Stimulated activated naive B cell treated with anti-CD40 and anti-IgM and Interleukin-4, amounts not matched to agents 10 μg/mL and 1 μg/mL and 100 μg/mL, for 72 hours (primary cell): ENCODE measurements at regions not wholly inside any gene's neighbourhood (a gene's known extent, or its start where the extent isn't known, plus 50 kb on each side); places are given as distances from the start of the nearest gene placed in this dataset.

Source experiments
- ATAC-seq, 2 donors: fragments of 150-1000 bp; cut with Tn5 transposase; replicated peaks; 2 replicates each; pipeline ENCODE4 v1.10.0; 2021; ENCODE audit warnings: moderate library complexity in 1 of 2
- DNase-seq: peaks from one replicate; pipeline ENCODE4 v3.0.0; 2021
- H3K27ac Mint-ChIP-seq: one replicate; pipeline ENCODE4 v1.8.0; 2022; ENCODE audit warnings: mild to moderate bottlenecking, mixed read lengths
- H3K27me3 Mint-ChIP-seq, 2 donors: one replicate each; pipeline ENCODE4 v1.8.0; 2022; ENCODE audit warnings: mixed read lengths in 2 of 2
- H3K36me3 Mint-ChIP-seq, 2 donors: one replicate each; pipeline ENCODE4 v1.8.0; 2022; ENCODE audit warnings: mixed read lengths in 2 of 2, mild to moderate bottlenecking in 1 of 2
- H3K4me1 Mint-ChIP-seq, 2 donors: one replicate each; pipeline ENCODE4 v1.8.0; 2022; ENCODE audit warnings: mixed read lengths in 2 of 2, mild to moderate bottlenecking in 1 of 2
- H3K4me3 Mint-ChIP-seq, 2 donors: one replicate each; pipeline ENCODE4 v1.8.0; 2022; ENCODE audit warnings: mild to moderate bottlenecking in 2 of 2, mixed read lengths in 2 of 2, moderate library complexity in 1 of 2
- H3K9me3 Mint-ChIP-seq, 2 donors: one replicate each; pipeline ENCODE4 v1.8.0; 2022; ENCODE audit warnings: mixed read lengths in 2 of 2, mild to moderate bottlenecking in 1 of 2

GRCh38 chr3:177420651-177421480, 223.6 kb upstream of the TBL1XR1 start:
- H3K4me3 Mint-ChIP-seq: peak overlapping the region in 1 of 2 donors; percentile 2
- peaks cover 30 to 49% of the 10 kb centered on the region in 2 donors for H3K4me1 Mint-ChIP-seq
- H3K27ac Mint-ChIP-seq: no peak overlapping the region
- ATAC-seq: no peak
- H3K27me3 Mint-ChIP-seq: no peaks in the 10 kb centered on the region
- no peaks in the 10 kb centered on the region for H3K9me3 Mint-ChIP-seq
- no peak for DNase-seq
- no peaks in the 10 kb centered on the region for H3K36me3 Mint-ChIP-seq

DNA sequence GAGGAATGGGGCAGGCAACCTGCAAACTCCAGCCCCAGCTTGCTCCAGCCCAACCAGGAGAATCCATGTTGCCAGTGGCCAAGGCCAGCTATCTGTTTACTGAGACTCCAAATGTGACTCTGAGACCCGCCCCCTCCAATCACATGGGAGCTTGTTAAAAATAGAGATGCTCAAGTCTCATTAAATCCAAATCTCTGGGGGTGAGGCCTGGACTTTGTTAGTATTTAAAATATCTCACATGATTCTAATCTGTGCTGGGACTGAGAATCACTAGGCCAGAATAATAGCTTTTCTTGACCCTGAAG, 224.2 kb upstream of the TBL1XR1 start:
- Mint-ChIP-seq H3K4me1 (peaks cover 30 to 49% of the 10 kb centered on the region in 2 donors), H3K27me3 (no peaks in the 10 kb centered on the region), H3K27ac (no peak overlapping the region), H3K36me3 (peaks cover 0 to 2% of the 10 kb centered on the region in 2 donors), H3K9me3 (peaks cover 0 to under 1% of the 10 kb centered on the region in 2 donors), H3K4me3 (no peak overlapping the region)
- ATAC-seq (no peak), DNase-seq (no peak)

GRCh38 chr3:177424521-177424920, 227.2 kb upstream of the TBL1XR1 start:
- Mint-ChIP-seq H3K4me1 (peaks cover 33 to 41% of the 10 kb centered on the region in 2 donors), H3K4me3 (no peak overlapping the region), H3K36me3 (peaks cover 0 to 7% of the 10 kb centered on the region in 2 donors), H3K9me3 (peaks cover 2 to 4% of the 10 kb centered on the region in 2 donors), H3K27me3 (no peaks in the 10 kb centered on the region), H3K27ac (no peak overlapping the region)
- ATAC-seq (no peak), DNase-seq (no peak)

GRCh38 chr3:177425042-177425441, 227.8 kb upstream of the TBL1XR1 start:
- Mint-ChIP-seq H3K27ac (no peak overlapping the region), H3K36me3 (peaks cover 0 to 7% of the 10 kb centered on the region in 2 donors), H3K4me1 (peaks cover 29 to 36% of the 10 kb centered on the region in 2 donors), H3K4me3 (no peak overlapping the region), H3K9me3 (peaks cover 2 to 4% of the 10 kb centered on the region in 2 donors), H3K27me3 (no peaks in the 10 kb centered on the region)
- ATAC-seq (no peak), DNase-seq (no peak)

GRCh38 chr3:177426106-177426877, 229.0 kb upstream of the TBL1XR1 start:
- H3K9me3 Mint-ChIP-seq: peaks cover 2 to 4% of the 10 kb centered on the region in 2 donors
- H3K27ac Mint-ChIP-seq: no peak overlapping the region
- H3K4me1 Mint-ChIP-seq: peaks cover 20 to 24% of the 10 kb centered on the region in 2 donors
- H3K4me3 Mint-ChIP-seq: no peak overlapping the region
- no peaks in the 10 kb centered on the region for H3K27me3 Mint-ChIP-seq
- no peak for ATAC-seq
- H3K36me3 Mint-ChIP-seq: peaks cover 0 to 7% of the 10 kb centered on the region in 2 donors
- DNase-seq: no peak

DNA sequence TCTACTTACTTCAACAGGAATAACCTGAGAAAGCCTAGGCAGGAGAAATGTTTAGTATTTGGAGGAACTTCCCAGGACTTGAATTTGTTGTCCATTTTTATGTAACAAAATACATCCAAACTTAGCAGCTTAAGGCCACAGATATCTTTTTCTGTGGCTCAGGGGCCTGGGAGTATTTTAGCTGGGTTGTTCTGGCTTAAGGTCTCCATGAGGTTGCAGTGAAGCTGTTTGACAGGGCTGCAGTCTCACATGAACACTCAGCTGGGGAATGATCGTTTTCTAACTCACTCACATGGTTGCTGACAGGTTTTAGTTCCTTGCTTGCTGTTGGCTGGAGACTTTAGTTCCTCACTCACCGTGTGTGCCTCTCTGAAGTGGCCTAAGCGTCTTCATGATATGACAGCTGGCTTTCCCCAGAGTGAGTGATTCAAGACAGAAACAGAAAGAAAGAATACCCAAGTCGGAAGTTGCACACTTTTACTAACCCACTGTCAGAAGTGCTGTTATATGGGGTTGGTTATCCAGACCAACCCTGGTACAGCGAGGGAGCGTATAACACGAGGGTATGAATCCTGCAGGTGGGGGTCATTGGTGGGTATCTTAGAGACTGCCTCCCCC, 229.7 kb upstream of the TBL1XR1 start:
- Mint-ChIP-seq H3K4me3 (peak overlapping the region in 1 of 2 donors; percentile 56), H3K36me3 (peaks cover 0 to 7% of the 10 kb centered on the region in 2 donors), H3K9me3 (peaks cover 2 to 4% of the 10 kb centered on the region in 2 donors), H3K27me3 (no peaks in the 10 kb centered on the region), H3K27ac (peak overlapping the region; percentile 63), H3K4me1 (peaks cover 17 to 21% of the 10 kb centered on the region in 2 donors)
- DNase-seq (peak; percentile 28), ATAC-seq (peak; percentile 89 to 98)

DNA sequence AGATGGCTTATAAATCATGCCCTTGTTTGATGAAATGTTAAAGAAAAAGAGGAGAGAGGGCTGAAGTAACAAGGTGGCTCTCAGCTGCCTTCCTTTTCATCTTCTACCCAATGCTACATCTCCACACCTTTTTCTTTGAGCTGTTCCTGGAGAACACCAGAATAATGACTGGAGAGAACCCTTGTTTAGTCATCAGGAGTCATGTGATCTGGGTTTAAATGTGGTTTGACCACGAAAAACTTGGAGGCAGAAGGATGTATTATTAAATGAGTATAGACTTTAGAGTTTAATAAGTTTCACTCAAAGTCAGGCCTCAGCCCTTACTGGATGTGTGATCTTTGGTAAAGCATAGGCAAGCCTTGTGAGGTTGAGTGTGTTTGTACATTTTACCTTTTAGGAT, 230.3 kb upstream of the TBL1XR1 start:
- H3K27ac Mint-ChIP-seq: peak overlapping the region; percentile 63
- peaks cover 2 to 4% of the 10 kb centered on the region in 2 donors for H3K9me3 Mint-ChIP-seq
- H3K36me3 Mint-ChIP-seq: peaks cover 0 to 7% of the 10 kb centered on the region in 2 donors
- peaks cover 17 to 18% of the 10 kb centered on the region in 2 donors for H3K4me1 Mint-ChIP-seq
- no peak for DNase-seq
- ATAC-seq: peak in 1 of 2 donors; percentile 15
- no peaks in the 10 kb centered on the region for H3K27me3 Mint-ChIP-seq
- peak overlapping the region in 1 of 2 donors; percentile 56 for H3K4me3 Mint-ChIP-seq

- H3K4me3 Mint-ChIP-seq: no peak overlapping the region
- no peak overlapping the region for H3K27ac Mint-ChIP-seq
- peaks cover 0 to 7% of the 10 kb centered on the region in 2 donors for H3K36me3 Mint-ChIP-seq
- DNase-seq: no peak
- peaks cover 2 to 4% of the 10 kb centered on the region in 2 donors for H3K9me3 Mint-ChIP-seq
- H3K27me3 Mint-ChIP-seq: no peaks in the 10 kb centered on the region
- no peak for ATAC-seq
- peaks cover 10 to 13% of the 10 kb centered on the region in 2 donors for H3K4me1 Mint-ChIP-seq
These were observed 231.8 kb upstream of the TBL1XR1 start for GRCh38 chr3:177429079-177429478.

GRCh38 chr3:177429771-177430170, 232.5 kb upstream of the TBL1XR1 start:
- Mint-ChIP-seq H3K4me1 (peaks cover 10 to 13% of the 10 kb centered on the region in 2 donors), H3K4me3 (no peak overlapping the region), H3K27ac (no peak overlapping the region), H3K36me3 (peaks cover 0 to 7% of the 10 kb centered on the region in 2 donors), H3K9me3 (peaks cover 2 to 4% of the 10 kb centered on the region in 2 donors), H3K27me3 (no peaks in the 10 kb centered on the region)
- no peak for DNase-seq
- no peak for ATAC-seq

- Mint-ChIP-seq H3K9me3 (peaks cover 2 to 4% of the 10 kb centered on the region in 2 donors), H3K27me3 (no peaks in the 10 kb centered on the region), H3K4me1 (peaks cover 10 to 13% of the 10 kb centered on the region in 2 donors), H3K4me3 (no peak overlapping the region), H3K36me3 (peaks cover 0 to 7% of the 10 kb centered on the region in 2 donors), H3K27ac (no peak overlapping the region)
- ATAC-seq: no peak
- DNase-seq: no peak
These were observed 233.4 kb upstream of the TBL1XR1 start for GRCh38 chr3:177430653-177431052.

DNA sequence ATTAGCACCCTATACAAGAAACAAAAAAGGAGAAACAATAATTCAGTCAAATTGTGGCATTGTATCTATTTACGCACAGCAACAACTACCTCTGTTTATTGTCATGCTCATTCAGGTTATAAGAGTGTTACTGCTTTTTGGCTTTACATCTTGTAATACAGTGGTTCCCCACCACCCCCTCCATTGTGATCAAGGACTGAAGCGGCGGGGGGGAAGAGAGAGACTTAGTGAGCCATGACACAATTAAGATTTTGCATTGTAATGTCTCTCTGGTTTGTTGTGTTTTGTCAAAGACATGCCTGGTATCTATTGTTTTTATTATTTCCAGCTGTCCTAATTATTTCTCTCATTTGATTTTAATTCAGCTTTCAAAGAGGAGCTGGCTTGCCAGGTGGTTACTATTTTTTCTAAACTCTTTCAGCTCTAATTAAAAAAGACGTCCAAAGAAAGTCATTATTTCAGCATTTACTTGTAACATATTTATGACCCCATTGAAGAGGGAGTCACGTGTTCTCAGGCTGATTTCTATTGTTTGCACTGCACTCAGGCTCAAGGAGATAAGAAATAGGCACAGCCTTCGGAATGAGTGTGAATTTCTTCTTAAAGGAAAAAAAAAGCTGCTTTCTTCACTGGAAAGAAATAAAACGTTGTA, 234.4 kb upstream of the TBL1XR1 start:
- peaks cover 10% of the 10 kb centered on the region in 2 donors for H3K4me1 Mint-ChIP-seq
- no peaks in the 10 kb centered on the region for H3K27me3 Mint-ChIP-seq
- DNase-seq (no peak), ATAC-seq (no peak)
- H3K4me3 Mint-ChIP-seq: no peak overlapping the region
- H3K27ac Mint-ChIP-seq: no peak overlapping the region
- H3K9me3 Mint-ChIP-seq: peaks cover 0 to 4% of the 10 kb centered on the region in 2 donors
- peaks cover 0 to 3% of the 10 kb centered on the region in 2 donors for H3K36me3 Mint-ChIP-seq

DNA sequence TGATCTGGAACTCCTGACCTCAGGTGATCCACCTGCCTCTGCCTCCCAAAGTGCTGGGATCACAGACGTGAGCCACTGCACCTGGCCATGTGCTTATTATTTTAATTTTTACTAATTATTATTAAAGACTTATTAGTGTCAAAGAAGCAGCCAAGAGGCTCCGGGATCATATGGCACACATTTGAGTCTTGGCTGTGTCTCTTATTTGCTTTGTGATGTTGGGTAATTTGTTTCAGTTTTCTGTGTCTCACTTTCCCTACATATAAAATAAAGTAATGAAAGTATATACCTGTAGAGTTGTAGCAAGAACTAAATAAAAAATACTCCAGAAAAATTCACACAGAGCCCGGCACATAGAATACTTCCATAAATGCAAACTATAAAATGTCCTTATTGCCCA, 238.0 kb upstream of the TBL1XR1 start:
- Mint-ChIP-seq H3K9me3 (no peaks in the 10 kb centered on the region), H3K4me3 (no peak overlapping the region), H3K27ac (no peak overlapping the region), H3K36me3 (no peaks in the 10 kb centered on the region), H3K4me1 (peaks cover 0 to 3% of the 10 kb centered on the region in 2 donors), H3K27me3 (no peaks in the 10 kb centered on the region)
- ATAC-seq: no peak
- DNase-seq: no peak

DNA sequence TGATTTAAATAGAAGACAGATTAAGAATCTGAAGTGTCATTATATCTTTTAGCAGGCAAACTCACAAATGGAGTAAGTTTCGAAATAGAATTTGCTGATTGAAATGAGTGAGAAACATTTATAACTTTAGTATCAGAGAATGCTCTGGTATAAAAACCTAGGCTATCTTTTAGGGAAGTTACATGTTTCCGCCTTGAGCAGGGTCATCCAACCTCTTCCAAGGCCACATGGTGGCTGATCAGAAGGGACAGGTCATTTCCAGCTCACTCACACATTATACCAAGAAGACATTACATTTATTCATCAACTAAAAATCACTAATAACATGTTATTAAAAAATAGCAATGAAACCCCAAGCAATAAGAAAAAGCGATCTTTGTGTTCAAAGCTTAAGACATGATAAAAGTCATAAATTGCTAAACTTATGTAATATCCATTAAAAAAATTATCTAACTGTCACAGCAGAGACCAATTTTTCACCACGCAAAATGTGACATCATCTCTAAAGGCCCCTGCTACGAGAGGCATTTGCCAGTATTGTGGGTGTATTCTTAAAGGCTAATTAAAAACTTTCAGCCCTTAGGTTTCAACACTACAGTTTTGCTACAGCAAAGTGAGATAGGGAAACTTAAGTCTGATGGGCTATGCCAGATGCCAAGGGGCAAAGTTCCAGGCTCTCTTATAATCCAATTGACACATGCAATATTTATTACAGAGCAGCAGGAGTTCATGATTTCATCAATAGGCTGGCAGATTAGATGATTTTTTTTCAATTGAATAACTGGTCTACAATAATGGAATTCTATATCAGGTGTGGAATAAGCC, 240.4 kb upstream of the TBL1XR1 start:
- Mint-ChIP-seq H3K27me3 (no peaks in the 10 kb centered on the region), H3K9me3 (no peaks in the 10 kb centered on the region), H3K4me3 (no peak overlapping the region), H3K27ac (no peak overlapping the region), H3K4me1 (peaks cover 11 to 12% of the 10 kb centered on the region in 2 donors), H3K36me3 (no peaks in the 10 kb centered on the region)
- ATAC-seq: no peak
- no peak for DNase-seq
